HepG2 (cell line): ENCODE measurements at regions not wholly inside any gene's neighbourhood (a gene's known extent, or its start where the extent isn't known, plus 50 kb on each side); places are given as distances from the start of the nearest gene placed in this dataset.

Experiments used
- CREB1 ChIP-seq, 2 experiments: fragments of 450-650 bp in 1 of 2; IDR thresholded peaks; 2 replicates each; pipeline ENCODE4 v1.6.1; 2016 to 2017; ENCODE audit warnings: control low read depth in 1 of 2, mild to moderate bottlenecking in 1 of 2, missing compliant biosample characterization in 1 of 2, missing genetic modification characterization in 1 of 2
- DNMT3B ChIP-seq: conservative IDR thresholded peaks from 2 replicates; pipeline ENCODE4 v1.6.1; 2016; ENCODE audit warnings: missing biosample characterization, control low read depth
- GTF2F1 ChIP-seq: fragments of 150-350 bp; IDR thresholded peaks from 2 replicates; pipeline ENCODE4 v1.6.1; 2014; ENCODE audit warnings: low read length
- MYNN ChIP-seq: sonication (generic); formaldehyde crosslinking; IDR thresholded peaks from 2 replicates; pipeline ENCODE4 v1.4.0; 2020; ENCODE audit warnings: mild to moderate bottlenecking, low read depth, missing genetic modification reagents
- SMAD3 ChIP-seq: sonication (generic); formaldehyde crosslinking; IDR thresholded peaks from 2 replicates; pipeline ENCODE4 v1.4.0; 2020; ENCODE audit warnings: missing genetic modification reagents
- SOX13 ChIP-seq, 3 experiments: fragments of 450-650 bp in 1 of 3; sonication (generic) in 1 of 3; formaldehyde crosslinking in 1 of 3; IDR thresholded peaks in 2 of 3; conservative IDR thresholded peaks in 1 of 3; 2 replicates each; pipeline versions ENCODE4 v1.5.0 to v1.6.1; 2016 to 2020; ENCODE audit warnings: antibody characterized with exemption in 1 of 3, mild to moderate bottlenecking in 1 of 3, missing compliant biosample characterization in 1 of 3, missing genetic modification reagents in 1 of 3, moderate library complexity in 1 of 3
- TBP ChIP-seq: sonication (generic); formaldehyde crosslinking; IDR thresholded peaks from 2 replicates; pipeline ENCODE4 v1.5.0; 2020; ENCODE audit warnings: missing genetic modification reagents
- ZMYM2 ChIP-seq: sonication (generic); formaldehyde crosslinking; IDR thresholded peaks from 2 replicates; pipeline ENCODE4 v1.8.0; 2022; ENCODE audit warnings: mild to moderate bottlenecking, missing genetic modification reagents
- ZNF552 ChIP-seq: sonication (generic); formaldehyde crosslinking; IDR thresholded peaks from 2 replicates; pipeline ENCODE4 v1.9.0; 2022; ENCODE audit warnings: missing genetic modification reagents, mild to moderate bottlenecking, borderline replicate concordance
- ZNF567 ChIP-seq: sonication (generic); formaldehyde crosslinking; IDR thresholded peaks from 2 replicates; pipeline ENCODE4 v1.8.1; 2023; ENCODE audit warnings: mild to moderate bottlenecking, missing genetic modification reagents, borderline replicate concordance
- ZNF572 ChIP-seq: sonication (generic); formaldehyde crosslinking; IDR thresholded peaks from 2 replicates; pipeline ENCODE4 v1.5.1; 2020; ENCODE audit warnings: mild to moderate bottlenecking, missing genetic modification reagents
- ZZZ3 ChIP-seq: sonication (generic); formaldehyde crosslinking; IDR thresholded peaks from 2 replicates; pipeline ENCODE4 v1.4.0; 2020; ENCODE audit warnings: missing genetic modification reagents, mild to moderate bottlenecking, borderline replicate concordance
- TF ChIP-seq, protein P1 (sequence below): sonication (generic); formaldehyde crosslinking; IDR thresholded peaks from 2 replicates; pipeline ENCODE4 v1.5.1; 2020; ENCODE audit warnings: mild to moderate bottlenecking, missing genetic modification reagents, borderline replicate concordance
- TF ChIP-seq, protein P2 (sequence below): sonication (generic); formaldehyde crosslinking; IDR thresholded peaks from one replicate; pipeline ENCODE4 v1.5.1; 2020; ENCODE audit warnings: mild to moderate bottlenecking, missing genetic modification reagents; ENCODE audit errors: not compliant biosample characterization

DNA sequence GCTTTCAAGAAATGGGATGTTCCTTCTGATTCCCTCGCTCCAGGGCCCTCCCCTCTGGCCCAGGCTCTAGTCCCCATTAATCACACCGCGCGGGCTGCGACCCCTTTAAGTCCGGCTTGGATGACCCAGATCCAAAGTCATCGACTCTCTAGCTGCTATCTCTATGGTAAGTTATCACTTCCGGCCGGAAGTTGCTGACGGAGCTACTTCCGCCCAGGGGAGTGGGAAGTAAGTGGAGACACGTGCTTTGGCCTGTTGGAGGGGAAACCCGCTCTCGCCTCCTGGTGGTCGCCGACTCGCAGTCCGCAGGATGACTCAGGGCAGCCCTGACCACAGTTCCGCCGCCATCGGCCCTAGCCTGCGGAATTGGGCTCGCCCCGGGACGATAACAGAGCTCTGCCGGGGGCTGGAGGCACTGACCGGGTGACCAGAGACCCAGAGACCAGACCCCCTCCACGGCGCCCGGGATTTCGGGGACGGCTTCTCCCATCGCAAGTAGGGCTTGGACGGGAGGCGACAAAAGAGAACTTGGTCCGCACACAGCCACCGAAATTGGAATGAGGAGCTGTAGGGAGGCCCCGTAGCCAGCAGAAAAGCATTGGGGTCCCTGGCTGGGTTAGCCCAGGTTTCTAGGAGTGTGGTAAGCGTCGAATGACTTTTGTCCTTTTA lies 52.2 kb upstream of the SEC14L1 start (continued):
- TF ChIP-seq, protein P1, sequence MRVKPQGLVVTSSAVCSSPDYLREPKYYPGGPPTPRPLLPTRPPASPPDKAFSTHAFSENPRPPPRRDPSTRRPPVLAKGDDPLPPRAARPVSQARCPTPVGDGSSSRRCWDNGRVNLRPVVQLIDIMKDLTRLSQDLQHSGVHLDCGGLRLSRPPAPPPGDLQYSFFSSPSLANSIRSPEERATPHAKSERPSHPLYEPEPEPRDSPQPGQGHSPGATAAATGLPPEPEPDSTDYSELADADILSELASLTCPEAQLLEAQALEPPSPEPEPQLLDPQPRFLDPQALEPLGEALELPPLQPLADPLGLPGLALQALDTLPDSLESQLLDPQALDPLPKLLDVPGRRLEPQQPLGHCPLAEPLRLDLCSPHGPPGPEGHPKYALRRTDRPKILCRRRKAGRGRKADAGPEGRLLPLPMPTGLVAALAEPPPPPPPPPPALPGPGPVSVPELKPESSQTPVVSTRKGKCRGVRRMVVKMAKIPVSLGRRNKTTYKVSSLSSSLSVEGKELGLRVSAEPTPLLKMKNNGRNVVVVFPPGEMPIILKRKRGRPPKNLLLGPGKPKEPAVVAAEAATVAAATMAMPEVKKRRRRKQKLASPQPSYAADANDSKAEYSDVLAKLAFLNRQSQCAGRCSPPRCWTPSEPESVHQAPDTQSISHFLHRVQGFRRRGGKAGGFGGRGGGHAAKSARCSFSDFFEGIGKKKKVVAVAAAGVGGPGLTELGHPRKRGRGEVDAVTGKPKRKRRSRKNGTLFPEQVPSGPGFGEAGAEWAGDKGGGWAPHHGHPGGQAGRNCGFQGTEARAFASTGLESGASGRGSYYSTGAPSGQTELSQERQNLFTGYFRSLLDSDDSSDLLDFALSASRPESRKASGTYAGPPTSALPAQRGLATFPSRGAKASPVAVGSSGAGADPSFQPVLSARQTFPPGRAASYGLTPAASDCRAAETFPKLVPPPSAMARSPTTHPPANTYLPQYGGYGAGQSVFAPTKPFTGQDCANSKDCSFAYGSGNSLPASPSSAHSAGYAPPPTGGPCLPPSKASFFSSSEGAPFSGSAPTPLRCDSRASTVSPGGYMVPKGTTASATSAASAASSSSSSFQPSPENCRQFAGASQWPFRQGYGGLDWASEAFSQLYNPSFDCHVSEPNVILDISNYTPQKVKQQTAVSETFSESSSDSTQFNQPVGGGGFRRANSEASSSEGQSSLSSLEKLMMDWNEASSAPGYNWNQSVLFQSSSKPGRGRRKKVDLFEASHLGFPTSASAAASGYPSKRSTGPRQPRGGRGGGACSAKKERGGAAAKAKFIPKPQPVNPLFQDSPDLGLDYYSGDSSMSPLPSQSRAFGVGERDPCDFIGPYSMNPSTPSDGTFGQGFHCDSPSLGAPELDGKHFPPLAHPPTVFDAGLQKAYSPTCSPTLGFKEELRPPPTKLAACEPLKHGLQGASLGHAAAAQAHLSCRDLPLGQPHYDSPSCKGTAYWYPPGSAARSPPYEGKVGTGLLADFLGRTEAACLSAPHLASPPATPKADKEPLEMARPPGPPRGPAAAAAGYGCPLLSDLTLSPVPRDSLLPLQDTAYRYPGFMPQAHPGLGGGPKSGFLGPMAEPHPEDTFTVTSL: no peak; the same call in 1 of the 2 replicates
- peak; percentile 97 for TF ChIP-seq SMAD3 (CRISPR knock-in tag)
- peak; percentile 68 for TF ChIP-seq ZNF567 (CRISPR knock-in tag)
- TF ChIP-seq ZNF572: no peak; the same call in 1 of the 2 replicates
- TF ChIP-seq ZMYM2 (CRISPR knock-in tag): 0 out of 2 replicates have a peak, but pooled peaks have one; percentile 58
- TF ChIP-seq, protein P2, sequence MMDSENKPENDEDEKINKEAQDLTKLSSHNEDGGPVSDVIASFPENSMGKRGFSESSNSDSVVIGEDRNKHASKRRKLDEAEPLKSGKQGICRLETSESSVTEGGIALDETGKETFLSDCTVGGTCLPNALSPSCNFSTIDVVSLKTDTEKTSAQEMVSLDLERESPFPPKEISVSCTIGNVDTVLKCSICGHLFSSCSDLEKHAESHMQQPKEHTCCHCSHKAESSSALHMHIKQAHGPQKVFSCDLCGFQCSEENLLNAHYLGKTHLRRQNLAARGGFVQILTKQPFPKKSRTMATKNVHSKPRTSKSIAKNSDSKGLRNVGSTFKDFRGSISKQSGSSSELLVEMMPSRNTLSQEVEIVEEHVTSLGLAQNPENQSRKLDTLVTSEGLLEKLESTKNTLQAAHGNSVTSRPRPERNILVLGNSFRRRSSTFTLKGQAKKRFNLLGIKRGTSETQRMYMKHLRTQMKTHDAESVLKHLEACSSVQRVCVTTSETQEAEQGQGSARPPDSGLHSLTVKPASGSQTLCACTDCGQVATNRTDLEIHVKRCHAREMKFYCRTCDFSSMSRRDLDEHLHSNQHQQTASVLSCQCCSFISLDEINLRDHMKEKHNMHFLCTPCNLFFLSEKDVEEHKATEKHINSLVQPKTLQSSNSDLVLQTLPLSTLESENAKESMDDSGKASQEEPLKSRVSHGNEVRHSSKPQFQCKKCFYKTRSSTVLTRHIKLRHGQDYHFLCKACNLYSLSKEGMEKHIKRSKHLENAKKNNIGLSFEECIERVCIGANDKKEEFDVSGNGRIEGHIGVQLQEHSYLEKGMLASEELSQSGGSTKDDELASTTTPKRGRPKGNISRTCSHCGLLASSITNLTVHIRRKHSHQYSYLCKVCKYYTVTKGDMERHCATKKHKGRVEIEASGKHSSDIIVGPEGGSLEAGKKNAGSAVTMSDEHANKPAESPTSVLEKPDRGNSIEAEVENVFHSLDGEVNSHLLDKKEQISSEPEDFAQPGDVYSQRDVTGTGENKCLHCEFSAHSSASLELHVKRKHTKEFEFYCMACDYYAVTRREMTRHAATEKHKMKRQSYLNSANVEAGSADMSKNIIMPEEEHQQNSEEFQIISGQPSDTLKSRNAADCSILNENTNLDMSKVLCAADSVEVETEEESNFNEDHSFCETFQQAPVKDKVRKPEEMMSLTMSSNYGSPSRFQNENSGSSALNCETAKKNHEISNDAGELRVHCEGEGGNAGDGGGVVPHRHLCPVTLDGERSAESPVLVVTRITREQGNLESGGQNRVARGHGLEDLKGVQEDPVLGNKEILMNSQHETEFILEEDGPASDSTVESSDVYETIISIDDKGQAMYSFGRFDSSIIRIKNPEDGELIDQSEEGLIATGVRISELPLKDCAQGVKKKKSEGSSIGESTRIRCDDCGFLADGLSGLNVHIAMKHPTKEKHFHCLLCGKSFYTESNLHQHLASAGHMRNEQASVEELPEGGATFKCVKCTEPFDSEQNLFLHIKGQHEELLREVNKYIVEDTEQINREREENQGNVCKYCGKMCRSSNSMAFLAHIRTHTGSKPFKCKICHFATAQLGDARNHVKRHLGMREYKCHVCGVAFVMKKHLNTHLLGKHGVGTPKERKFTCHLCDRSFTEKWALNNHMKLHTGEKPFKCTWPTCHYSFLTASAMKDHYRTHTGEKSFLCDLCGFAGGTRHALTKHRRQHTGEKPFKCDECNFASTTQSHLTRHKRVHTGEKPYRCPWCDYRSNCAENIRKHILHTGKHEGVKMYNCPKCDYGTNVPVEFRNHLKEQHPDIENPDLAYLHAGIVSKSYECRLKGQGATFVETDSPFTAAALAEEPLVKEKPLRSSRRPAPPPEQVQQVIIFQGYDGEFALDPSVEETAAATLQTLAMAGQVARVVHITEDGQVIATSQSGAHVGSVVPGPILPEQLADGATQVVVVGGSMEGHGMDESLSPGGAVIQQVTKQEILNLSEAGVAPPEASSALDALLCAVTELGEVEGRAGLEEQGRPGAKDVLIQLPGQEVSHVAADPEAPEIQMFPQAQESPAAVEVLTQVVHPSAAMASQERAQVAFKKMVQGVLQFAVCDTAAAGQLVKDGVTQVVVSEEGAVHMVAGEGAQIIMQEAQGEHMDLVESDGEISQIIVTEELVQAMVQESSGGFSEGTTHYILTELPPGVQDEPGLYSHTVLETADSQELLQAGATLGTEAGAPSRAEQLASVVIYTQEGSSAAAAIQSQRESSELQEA (CRISPR knock-in tag): peak; percentile 41
- TF ChIP-seq CREB1 (IDR thresholded peaks at IDR 0.05): peak; percentile 87
- peak; percentile 96 for TF ChIP-seq CREB1 (CRISPR knock-in tag; IDR thresholded peaks at IDR 0.05)
- TF ChIP-seq ZZZ3 (CRISPR knock-in tag): peak; percentile 94; the same call in 1 of the 2 replicates
- TF ChIP-seq TBP: no peak
- TF ChIP-seq DNMT3B (CRISPR knock-in tag): peak; percentile 62; the same call in 1 of the 2 replicates
- no peak; the same call in 1 of the 2 replicates for TF ChIP-seq MYNN
- no peak for TF ChIP-seq GTF2F1
- no peak for TF ChIP-seq SOX13 (IDR thresholded peaks at IDR 0.05)
- TF ChIP-seq SOX13 (CRISPR knock-in tag; conservative IDR thresholded peaks at IDR 0.05 in 1 of 2, IDR thresholded peaks at IDR 0.05 in 1 of 2): peak in 1 of 2 experiments; percentile 77; a peak in 2 of 4 replicates
- TF ChIP-seq ZNF552 (CRISPR knock-in tag): peak; percentile 91
